GM11168 (cell line): ENCODE measurements at regions not wholly inside any gene's neighbourhood (a gene's known extent, or its start where the extent isn't known, plus 50 kb on each side); places are given as distances from the start of the nearest gene placed in this dataset.

Experiments
- in situ Hi-C: fragments of 300-500 bp; cut with MboI; formaldehyde crosslinking; loops from one replicate; pipeline ENCODE4 v1.12.0; 2022; ENCODE audit warnings: low sequenced_read_pairs; ENCODE audit not compliant: unreplicated experiment

DNA sequence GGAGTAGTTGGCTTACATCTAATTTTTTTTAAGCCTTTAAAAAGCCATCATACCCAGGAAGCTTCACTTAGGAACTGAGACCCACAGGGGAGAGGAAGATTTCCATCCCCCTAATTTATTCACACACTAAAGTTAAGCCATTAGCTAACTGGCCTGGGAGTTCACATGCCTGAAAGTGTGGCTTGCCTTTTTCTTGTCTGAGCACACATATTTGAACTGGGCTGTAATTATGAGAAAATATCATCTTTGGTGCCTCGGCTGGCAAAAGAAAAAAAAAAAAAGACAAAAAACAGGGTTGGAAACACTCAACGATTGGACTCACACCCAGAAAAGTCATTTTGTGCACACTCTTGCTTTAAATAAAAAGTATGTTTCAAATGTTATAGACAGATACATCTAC is 847.3 kb downstream of the MAT2B start:
- in situ Hi-C loops = no loop called here

DNA sequence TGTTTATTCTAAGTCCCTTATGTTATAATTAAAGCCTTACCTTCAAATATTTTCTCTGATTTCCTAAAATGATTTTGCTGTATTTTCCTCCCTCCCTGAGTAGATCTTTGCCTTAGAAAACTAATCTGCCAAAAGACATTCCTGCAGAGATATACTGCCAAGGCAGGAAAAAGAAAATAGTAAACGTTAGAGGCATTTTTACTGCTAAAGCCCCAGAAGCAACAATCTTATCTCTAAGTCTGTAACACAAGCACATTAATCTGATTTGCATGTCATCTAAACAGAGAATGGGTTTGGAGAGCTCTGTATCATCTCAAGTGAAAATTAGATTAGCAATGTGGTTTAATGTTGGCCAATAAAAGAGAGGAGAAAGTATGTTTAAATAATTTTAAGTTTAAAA is 847.7 kb downstream of the MAT2B start:
- in situ Hi-C loops = no loop called here

- in situ Hi-C loops = no loop called here
These were observed 848.8 kb downstream of the MAT2B start for GRCh38 chr5:164354139-164354751.

- in situ Hi-C loops = no loop called here
These were observed 849.9 kb downstream of the MAT2B start for GRCh38 chr5:164355267-164355830.

DNA sequence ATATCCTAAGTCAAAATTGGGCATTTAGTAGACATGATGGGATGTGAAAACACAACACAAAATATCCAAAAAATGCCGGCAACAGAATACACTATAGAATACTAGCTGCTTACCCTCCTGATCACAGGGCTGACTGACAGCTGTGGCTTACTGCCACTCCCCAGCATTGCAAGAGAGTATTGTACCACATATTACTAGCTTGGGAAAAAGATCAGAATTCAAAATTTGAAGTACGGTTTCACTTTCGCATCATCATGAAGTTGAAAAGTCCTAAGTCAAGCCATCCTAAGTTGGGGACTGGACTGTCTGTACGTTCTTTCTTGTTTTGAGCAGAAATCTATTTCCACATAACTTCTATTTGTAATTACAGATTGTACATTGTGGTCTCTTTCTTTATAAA is 851.4 kb downstream of the MAT2B start:
- in situ Hi-C loops = no loop called here

DNA sequence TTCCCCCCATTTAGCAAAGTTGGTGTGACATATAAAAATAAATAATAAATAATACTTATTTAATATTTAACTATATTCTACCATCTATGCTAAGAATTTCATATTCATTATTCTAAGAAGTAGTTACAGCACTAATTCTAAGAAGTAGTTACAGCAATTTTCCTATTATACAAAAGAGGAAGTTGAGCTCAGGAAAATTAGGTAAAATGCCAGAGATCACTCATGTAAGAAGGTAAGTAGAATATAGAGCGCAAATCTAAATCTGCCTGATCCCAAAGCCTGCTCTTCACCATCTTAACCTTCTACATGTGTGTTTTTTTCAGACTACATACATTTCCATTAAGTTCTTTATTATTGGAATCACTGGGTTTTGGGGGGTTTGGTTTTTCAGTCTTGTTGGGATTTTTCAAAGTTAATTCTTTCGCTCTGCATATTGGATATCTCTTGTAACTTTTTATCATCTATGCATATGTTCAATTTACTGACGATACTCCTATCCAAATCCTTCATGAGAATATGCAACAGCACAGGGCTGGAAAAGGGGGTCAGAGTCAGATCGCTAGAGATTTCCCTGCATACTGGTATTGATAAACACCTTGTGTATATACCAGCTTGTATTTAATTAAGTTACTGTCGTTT is 852.1 kb downstream of the MAT2B start:
- in situ Hi-C loops = no loop called here

GRCh38 chr5:164358531-164359259 is 853.3 kb downstream of the MAT2B start:
- in situ Hi-C loops = no loop called here

DNA sequence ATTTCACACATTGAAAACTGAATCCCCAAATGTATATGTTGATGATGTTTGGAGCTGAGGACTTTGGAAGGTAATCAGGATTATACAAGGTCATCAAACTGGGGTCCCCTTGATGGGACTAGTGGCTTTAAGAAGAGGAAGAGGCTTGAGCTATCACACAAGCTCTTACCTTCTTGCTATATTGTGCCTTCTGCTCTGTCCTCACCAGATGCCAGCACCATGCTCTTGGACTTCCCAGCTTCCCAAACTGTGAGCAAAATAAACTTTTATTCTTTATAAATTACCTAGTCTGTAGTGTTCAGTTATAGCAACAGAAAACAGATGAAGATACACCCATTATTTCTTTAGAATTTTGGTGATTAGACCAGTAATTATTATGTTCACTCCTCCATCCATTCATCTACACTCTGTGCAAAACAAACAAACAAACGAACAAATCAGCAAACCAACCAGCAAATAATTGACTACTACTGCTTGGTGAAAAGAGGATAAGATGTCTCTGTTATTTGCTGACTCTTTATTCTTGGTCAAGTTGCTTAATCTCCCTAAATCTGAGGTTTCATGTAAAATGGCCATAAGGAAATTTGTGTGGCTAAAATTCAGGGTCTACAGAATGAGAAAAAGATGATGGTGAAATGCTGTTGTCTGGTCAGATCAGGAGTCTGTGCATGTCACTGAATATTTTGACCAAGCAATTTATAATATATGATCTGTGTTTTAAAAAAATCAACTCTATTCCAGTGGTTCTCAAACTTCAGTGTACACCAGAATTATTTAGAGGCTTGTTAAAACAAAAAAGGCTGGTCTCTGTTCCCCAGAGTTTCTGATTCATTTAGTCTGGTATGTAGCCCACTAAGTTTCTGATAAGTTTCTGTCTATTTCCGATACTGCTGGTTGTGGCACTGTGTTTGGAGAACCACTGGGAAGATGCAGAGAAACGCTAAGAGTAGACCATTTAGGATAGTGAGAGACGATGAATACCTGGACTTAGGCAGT is 854.1 kb downstream of the MAT2B start:
- in situ Hi-C loops = no loop called here

- in situ Hi-C loops = no loop called here
These were observed 855.2 kb downstream of the MAT2B start for GRCh38 chr5:164360589-164360988.

DNA sequence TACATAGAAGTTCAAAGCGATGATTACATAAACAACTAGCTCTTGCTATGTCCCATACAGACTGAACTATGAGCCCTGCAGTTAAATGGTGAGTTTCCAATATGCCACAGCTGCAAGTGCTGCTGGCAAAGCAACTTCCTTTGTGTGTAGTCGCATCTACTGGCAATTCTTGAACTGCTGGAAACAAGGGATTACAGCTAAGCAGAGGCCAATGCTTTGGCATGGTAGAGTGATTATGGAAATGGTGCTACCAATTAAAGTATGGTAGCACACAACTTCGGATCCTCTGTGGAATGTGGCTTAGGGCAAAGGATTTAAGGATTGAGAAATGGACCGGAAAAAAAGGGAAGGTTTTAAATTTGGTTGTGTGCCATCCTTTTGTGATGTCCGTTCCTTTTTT is 856.6 kb downstream of the MAT2B start:
- in situ Hi-C loops = no loop called here

DNA sequence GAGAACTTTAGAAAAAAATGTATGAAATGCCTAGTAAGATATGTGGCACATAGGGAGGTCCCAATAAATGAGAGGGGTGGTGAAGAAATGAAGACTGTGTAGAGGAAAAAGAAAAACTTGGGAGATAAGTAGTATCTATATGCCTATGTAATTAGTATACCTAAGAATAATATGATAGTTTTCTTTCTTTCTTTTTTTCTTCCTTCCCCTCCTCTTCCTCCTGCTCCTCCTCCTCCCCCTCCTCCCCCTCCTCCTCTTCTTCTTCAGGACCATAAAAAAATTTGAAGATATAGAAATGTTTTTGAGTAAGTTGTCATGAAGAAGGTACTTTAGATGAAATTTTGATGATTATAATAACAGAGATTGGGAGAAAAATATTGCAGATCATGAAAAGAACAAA is 857.4 kb downstream of the MAT2B start:
- in situ Hi-C loops = no loop called here

DNA sequence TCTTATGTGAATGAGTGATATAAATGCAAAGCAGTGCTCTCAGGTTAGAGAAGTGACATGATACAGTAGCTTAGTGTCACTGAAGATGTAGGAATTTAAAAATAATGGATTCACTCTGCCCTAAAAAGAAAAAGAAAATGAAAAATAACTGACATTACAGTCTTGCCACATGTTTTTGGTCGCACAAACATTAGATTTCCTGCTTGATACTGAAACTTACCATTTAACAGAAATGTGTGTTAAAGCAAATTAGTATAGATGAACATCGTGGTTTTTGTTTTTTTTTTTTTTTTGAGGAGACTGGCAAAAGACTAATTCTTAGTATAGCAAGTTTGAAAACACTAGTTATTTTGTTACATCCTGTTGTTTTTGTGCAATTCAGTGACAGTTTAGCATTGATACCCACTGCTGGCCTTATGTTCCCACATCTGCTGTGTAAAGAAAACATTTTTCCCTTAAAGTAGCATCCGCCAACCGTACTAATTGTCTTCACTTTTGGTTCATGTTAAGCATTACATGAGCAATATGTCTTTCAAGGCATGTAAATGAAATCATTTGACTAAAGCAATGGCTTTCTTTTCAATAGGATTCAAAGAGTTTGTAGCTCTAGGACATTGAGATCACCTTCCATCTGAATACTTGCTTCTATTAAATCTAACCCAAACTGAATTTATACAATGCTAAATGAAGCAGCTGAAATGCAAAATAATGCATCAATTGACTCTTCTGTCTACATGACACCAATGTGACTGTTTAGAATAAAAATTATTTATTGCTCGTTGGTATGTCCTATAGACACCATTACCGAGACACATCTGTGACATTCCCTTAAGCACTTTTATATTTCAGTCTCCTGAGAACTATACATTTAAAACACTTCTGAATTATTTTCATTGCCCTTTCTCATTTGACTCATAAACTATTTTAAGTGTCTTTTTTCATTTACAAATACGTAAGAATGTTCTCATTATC is 859.1 kb downstream of the MAT2B start:
- in situ Hi-C loops = no loop called here

DNA sequence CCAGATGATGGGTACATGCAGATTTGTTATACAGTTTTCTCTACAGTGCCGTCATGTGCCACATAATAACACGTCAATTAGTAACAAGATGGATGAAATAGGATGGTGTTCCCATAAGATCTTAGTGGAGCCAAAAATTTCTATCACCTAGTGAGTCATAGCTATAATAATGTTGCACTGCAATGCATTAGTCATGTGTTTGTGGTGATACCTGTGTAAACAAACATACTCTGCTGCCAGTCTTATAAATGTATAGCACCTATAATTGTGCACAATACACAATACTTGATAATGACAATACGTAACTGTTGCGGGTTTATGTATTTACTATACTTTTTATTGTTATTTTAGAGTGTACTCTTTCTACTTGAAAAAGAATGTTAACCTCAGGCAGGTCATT is 865.4 kb downstream of the MAT2B start:
- in situ Hi-C loops = no loop called here

- in situ Hi-C loops = no loop called here
These were observed 867.5 kb downstream of the MAT2B start for GRCh38 chr5:164372892-164373291.

DNA sequence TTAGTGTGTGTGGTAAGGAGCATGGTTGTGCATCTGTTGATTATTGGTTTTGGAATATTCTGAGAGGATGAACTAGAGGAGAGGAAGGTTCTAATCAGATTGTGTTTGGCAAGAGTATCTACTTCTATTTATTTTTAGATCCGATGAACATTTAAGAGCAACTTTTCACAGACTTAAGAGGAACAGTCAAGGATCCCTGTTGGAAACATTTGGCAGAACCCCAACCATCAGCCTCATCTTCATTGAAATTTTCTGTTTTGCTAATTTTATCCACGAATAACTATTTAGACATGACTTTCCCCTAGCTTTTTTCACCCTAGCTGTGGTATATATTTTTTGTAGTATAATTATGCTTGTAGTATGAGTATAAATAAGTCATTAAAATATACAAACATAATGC is 868.5 kb downstream of the MAT2B start:
- in situ Hi-C loops = no loop called here

GRCh38 chr5:164375051-164375450 is 869.6 kb downstream of the MAT2B start:
- in situ Hi-C loops = no loop called here

DNA sequence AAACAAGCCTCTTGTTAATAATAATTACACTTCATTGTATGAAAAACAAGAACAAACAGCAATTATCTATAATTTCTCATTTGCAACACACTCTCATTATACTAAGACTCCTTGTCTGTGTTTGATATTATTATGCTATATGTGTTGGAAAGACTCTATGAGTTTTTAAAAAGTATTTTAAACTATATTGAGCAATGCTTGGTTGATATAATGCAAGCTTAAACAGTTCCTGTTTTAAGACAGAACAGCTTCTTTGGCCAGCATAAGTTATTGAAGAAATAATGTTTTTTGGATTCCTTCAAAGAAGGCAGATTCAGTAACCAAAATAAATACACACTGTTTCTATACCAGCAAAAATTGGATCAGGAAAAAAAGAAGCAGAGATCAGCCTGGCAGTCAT is 871.4 kb downstream of the MAT2B start:
- in situ Hi-C loops = no loop called here

GRCh38 chr5:164377746-164378145 is 872.3 kb downstream of the MAT2B start:
- in situ Hi-C loops = no loop called here

GRCh38 chr5:164383662-164384061 is 878.2 kb downstream of the MAT2B start:
- in situ Hi-C loops = no loop called here
